ENCODE measurements at regions not wholly inside any gene's neighbourhood (a gene's known extent, or its start where the extent isn't known, plus 50 kb on each side); places are given as distances from the start of the nearest gene placed in this dataset.

DNA sequence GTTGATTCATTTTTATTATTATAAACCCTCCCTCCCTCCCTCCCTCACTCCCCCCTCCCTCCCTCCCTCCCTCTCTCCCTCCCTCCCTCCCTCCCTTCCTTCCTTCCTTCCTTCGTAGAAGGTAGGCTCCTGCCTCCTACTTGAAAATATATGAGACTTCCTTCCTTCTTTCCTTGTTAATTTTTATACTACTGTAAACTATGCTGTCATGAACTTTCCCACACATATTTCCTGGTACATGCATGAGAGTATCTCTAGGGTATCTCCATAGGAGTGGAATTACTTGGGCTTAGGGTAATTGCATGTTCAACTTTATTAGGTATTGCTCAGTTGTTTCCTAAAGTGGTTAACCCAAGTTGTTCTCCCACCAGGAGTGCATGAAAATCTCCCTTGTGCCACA is 330.6 kb downstream of the KCNRG start:
- TF ChIP-seq, protein P1, sequence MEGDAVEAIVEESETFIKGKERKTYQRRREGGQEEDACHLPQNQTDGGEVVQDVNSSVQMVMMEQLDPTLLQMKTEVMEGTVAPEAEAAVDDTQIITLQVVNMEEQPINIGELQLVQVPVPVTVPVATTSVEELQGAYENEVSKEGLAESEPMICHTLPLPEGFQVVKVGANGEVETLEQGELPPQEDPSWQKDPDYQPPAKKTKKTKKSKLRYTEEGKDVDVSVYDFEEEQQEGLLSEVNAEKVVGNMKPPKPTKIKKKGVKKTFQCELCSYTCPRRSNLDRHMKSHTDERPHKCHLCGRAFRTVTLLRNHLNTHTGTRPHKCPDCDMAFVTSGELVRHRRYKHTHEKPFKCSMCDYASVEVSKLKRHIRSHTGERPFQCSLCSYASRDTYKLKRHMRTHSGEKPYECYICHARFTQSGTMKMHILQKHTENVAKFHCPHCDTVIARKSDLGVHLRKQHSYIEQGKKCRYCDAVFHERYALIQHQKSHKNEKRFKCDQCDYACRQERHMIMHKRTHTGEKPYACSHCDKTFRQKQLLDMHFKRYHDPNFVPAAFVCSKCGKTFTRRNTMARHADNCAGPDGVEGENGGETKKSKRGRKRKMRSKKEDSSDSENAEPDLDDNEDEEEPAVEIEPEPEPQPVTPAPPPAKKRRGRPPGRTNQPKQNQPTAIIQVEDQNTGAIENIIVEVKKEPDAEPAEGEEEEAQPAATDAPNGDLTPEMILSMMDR (IDR thresholded peaks at IDR 0.05): no peak
- no peak for TF ChIP-seq ZFX (IDR thresholded peaks at IDR 0.05; ENCODE audit: borderline replicate concordance)
- no peak overlapping the region for H3K27ac ChIP-seq

DNA sequence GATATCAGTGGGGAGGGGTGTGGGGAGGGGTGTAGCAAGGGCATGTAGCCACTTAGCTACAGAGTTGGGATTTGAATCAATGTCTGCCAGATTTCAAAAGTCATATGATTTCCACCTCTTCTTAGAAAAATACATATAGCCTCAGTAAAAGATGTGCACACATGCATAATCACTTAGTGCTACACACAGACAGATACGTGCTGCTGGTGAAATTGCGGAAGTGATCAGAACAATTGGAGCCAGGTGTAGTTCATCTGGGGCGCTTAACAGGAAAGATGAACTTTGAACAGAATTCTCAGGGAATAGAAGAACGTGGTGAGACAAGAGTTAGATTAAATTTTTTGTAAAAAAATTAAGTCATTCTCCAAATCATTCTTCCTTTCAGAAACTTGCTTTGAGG is 333.1 kb downstream of the KCNRG start:
- H3K27ac ChIP-seq: no peak overlapping the region
- TF ChIP-seq, protein P1 (IDR thresholded peaks at IDR 0.05): no peak

DNA sequence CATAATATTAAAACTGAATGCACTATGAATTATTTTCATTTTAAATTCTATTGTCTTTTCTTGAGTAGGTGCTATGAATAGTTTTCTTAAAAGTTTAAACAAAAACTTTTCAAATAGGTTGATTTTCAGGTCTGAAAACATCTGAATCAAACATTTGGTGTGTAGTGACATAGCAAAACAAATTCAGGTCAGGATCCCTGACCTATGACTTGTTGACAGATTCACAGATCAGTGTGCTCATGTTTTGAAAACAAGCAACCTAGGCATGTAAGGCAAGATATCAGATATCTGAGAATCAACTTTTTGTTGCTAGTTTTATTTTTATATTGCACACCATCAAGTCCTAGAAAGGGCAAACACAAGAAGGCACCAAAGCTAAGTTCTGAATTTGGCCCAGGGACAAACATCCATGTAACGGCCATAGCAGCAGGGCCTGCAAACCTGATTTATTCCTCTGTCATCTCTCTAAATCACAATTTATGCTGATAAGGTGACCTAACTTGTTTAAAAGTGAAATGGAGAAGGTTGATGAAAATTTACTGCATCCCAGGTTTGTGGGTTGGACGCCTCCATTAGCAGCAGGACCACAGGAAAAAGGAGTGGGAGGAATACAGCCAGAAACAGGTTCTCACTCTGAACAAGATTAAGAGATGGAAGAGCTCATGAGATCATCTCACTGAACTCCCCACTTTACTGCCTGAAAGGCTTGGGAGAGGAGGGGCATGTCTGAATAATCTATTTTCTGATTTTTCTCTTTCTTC is 337.7 kb downstream of the KCNRG start:
- TF ChIP-seq, protein P1 (IDR thresholded peaks at IDR 0.05): no peak
- no peak for TF ChIP-seq ZFX (IDR thresholded peaks at IDR 0.05; ENCODE audit: borderline replicate concordance)
- no peak overlapping the region for H3K27ac ChIP-seq

- no peak overlapping the region for H3K27ac ChIP-seq
Measured at GRCh38 chr13:50353651-50354415, 338.6 kb downstream of the KCNRG start.

GRCh38 chr13:50355797-50356196 is 340.6 kb downstream of the KCNRG start:
- TF ChIP-seq ZFX (IDR thresholded peaks at IDR 0.05; ENCODE audit: borderline replicate concordance): no peak
- TF ChIP-seq, protein P1 (IDR thresholded peaks at IDR 0.05): no peak
- peak overlapping the region; percentile 95; the same call in 1 of the 2 replicates for H3K27ac ChIP-seq

More at GRCh38 chr13:50353651-50354415, 338.6 kb downstream of the KCNRG start:
- no peak for TF ChIP-seq ZFX (IDR thresholded peaks at IDR 0.05; ENCODE audit: borderline replicate concordance)
- TF ChIP-seq, protein P1 (IDR thresholded peaks at IDR 0.05): no peak

DNA sequence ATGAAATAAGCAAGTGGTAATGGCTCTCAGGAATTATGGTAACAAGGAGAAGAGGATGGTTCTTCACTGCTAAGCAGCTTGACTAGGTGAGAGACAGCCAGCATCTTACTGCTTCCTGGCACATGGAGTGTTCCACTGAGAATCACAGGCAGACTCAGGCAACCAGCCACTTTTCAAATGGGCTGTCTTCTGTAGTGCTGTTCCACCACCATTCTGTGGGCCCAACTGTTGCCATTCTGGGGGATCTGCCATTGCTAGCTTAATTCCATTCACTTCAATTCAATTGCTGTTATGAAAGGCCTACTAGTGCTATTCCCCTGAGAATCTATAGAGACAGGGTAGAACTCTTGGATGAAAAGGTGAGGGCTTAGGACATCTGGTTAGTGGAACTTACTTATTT is 341.9 kb downstream of the KCNRG start:
- TF ChIP-seq ZFX (IDR thresholded peaks at IDR 0.05; ENCODE audit: borderline replicate concordance): no peak
- TF ChIP-seq, protein P1 (IDR thresholded peaks at IDR 0.05): no peak
- H3K27ac ChIP-seq: peak overlapping the region; percentile 95

- TF ChIP-seq, protein P1 (IDR thresholded peaks at IDR 0.05): no peak
- no peak for TF ChIP-seq ZFX (IDR thresholded peaks at IDR 0.05; ENCODE audit: borderline replicate concordance)
- H3K27ac ChIP-seq: peak overlapping the region; percentile 95
Measured at GRCh38 chr13:50357586-50358118, 342.4 kb downstream of the KCNRG start.
